ENCODE measurements at regions not wholly inside any gene's neighbourhood (a gene's known extent, or its start where the extent isn't known, plus 50 kb on each side); places are given as distances from the start of the nearest gene placed in this dataset.
A peak's percentile ranks its signal among the peaks of the same experiment; 100 is the strongest.

DNA sequence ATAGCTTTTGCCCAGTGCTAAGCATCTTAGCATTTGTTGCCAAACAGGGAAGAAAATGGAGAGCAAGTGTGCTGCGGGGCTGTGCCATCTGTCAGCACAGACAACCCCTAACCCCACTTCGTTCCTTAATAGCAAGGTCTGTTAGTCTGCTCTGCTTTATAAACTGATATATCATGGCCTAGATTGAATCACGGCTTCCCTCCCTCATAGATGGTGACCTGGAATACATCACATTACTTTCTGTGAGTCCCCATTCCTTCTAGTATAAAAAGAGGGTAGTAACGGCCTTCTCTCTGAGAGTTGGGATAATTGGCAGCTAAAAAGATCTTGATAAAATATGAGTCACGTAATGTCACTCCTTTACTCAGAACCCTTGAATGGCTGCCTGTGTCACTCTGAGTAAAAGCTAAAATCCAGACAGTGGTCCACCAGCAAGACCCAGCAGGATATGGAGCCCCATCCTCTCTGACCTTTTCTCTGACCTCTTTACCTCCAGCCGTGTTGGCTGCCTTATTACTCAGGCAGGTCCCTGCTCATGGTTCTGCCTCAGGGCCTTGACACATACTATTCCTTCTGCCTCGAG is 151.7 kb downstream of the DLEU7 start:
- Histone ChIP-seq H3K4me2 (ENCODE audit: insufficient read depth, insufficient read length, low read length) (no peak overlapping the region), H3K27ac (ENCODE audit: insufficient read length, low read depth, low read length) (no peak overlapping the region)

More for the DNA sequence above, 151.7 kb downstream of the DLEU7 start:
- Histone ChIP-seq H3K27me3 (ENCODE audit: insufficient read depth, low read length) (no peaks in the 10 kb centered on the region), H3K79me1 (ENCODE audit: insufficient read depth, low read depth, low read length, poor library complexity, severe bottlenecking) (no peaks in the 10 kb centered on the region), H2BK5ac (ENCODE audit: insufficient read length, low read length) (no peak overlapping the region), H4K5ac (ENCODE audit: insufficient read length, low read depth, low read length) (no peak overlapping the region), H3K56ac (ENCODE audit: insufficient read length, low read depth, low read length) (no peak overlapping the region), H4K20me1 (ENCODE audit: control insufficient read depth, insufficient read depth, insufficient read length) (no peaks in the 10 kb centered on the region), H2BK120ac (ENCODE audit: low read depth, low read length, poor library complexity, severe bottlenecking) (no peak overlapping the region), H2BK15ac (ENCODE audit: low read depth, low read length) (no peak overlapping the region), H4K91ac (ENCODE audit: insufficient read length, low read depth, low read length) (no peak overlapping the region), H3K18ac (ENCODE audit: insufficient read length, low read depth, low read length) (no peak overlapping the region), H3K9ac (ENCODE audit: extremely low read depth, insufficient read length, low read length) (no peak overlapping the region), H3K23ac (ENCODE audit: insufficient read length, low read depth, low read length) (no peak overlapping the region), H3T11ph (ENCODE audit: low read length) (no peak overlapping the region), H4K8ac (replicated peaks; ENCODE audit: insufficient read length, low read depth, low read length) (no peak overlapping the region), H3K14ac (ENCODE audit: insufficient read depth, low read length) (no peak overlapping the region), H3K9me3 (ENCODE audit: control insufficient read depth, low read depth, low read length) (no peaks in the 10 kb centered on the region), H3K4ac (ENCODE audit: low read depth, low read length) (no peak overlapping the region), H2AK5ac (ENCODE audit: insufficient read length, low read length) (no peak overlapping the region), H3K79me2 (ENCODE audit: insufficient read depth, low read length) (no peaks in the 10 kb centered on the region), H3K4me1 (ENCODE audit: insufficient read depth, low read length) (no peaks in the 10 kb centered on the region), H2BK12ac (ENCODE audit: insufficient read length, low read depth, low read length) (no peak overlapping the region), H2AFZ (ENCODE audit: low read length) (no peak overlapping the region), H2BK20ac (ENCODE audit: low read depth, low read length, poor library complexity, severe bottlenecking) (no peak overlapping the region), H3K23me2 (ENCODE audit: insufficient read length, low read depth, low read length, poor library complexity, severe bottlenecking) (no peaks in the 10 kb centered on the region)
- H3K4me1 Mint-ChIP-seq: peaks cover 20 to 23% of the 10 kb centered on the region in 2 experiments
- TF ChIP-seq, protein P1, sequence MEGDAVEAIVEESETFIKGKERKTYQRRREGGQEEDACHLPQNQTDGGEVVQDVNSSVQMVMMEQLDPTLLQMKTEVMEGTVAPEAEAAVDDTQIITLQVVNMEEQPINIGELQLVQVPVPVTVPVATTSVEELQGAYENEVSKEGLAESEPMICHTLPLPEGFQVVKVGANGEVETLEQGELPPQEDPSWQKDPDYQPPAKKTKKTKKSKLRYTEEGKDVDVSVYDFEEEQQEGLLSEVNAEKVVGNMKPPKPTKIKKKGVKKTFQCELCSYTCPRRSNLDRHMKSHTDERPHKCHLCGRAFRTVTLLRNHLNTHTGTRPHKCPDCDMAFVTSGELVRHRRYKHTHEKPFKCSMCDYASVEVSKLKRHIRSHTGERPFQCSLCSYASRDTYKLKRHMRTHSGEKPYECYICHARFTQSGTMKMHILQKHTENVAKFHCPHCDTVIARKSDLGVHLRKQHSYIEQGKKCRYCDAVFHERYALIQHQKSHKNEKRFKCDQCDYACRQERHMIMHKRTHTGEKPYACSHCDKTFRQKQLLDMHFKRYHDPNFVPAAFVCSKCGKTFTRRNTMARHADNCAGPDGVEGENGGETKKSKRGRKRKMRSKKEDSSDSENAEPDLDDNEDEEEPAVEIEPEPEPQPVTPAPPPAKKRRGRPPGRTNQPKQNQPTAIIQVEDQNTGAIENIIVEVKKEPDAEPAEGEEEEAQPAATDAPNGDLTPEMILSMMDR (conservative IDR thresholded peaks at IDR 0.05): no peak
- WGBS (ENCODE audit: extremely low coverage, insufficient read length, low lambda C conversion rate): no CpG with 5 or more reads among the region's 7 CpGs
- no peaks in the 10 kb centered on the region for H3K9me3 Mint-ChIP-seq
- peak overlapping the region in 1 of 3 experiments; percentile 72; a peak in 1 of 7 replicates for H3K27ac Mint-ChIP-seq
- DNase-seq: no peak
- no peak overlapping the region for H3K4me3 Mint-ChIP-seq
- no peaks in the 10 kb centered on the region for H3K27me3 Mint-ChIP-seq (ENCODE audit: low read depth)
- no peaks in the 10 kb centered on the region; a peak in 1 of 7 replicates for H3K36me3 Mint-ChIP-seq (ENCODE audit: insufficient read depth in 1 of 3, low read depth in 3 of 3)

Measured in H9 (cell line).